Activated naive CD4-positive, alpha-beta T cell treated with anti-CD3 and anti-CD28 coated beads, Interleukin-2, amount 10 ng/mL, durations not matched to agents 7 days and 5 days (primary cell): ENCODE measurements at regions not wholly inside any gene's neighbourhood (a gene's known extent, or its start where the extent isn't known, plus 50 kb on each side); places are given as distances from the start of the nearest gene placed in this dataset.

Experiments used
- CTCF ChIA-PET: fragments of 350-600 bp; sonication (Branson Sonifier 250); formaldehyde crosslinking; loops from one replicate; lab custom pipeline; 2021; ENCODE audit warnings: antibody characterized with exemption; lab: Charles Lee
- DNase-seq: peaks from one replicate; pipeline ENCODE4 v3.0.0-alpha.2; 2020
- H3K27ac Mint-ChIP-seq: one replicate; pipeline ENCODE4 v1.8.0; 2021; ENCODE audit warnings: mild to moderate bottlenecking, moderate library complexity, mixed read lengths
- H3K27me3 Mint-ChIP-seq: one replicate; pipeline ENCODE4 v1.8.0; 2021; ENCODE audit warnings: mild to moderate bottlenecking, mixed read lengths
- H3K36me3 Mint-ChIP-seq: one replicate; pipeline ENCODE4 v1.8.0; 2021; ENCODE audit warnings: mixed read lengths
- H3K4me1 Mint-ChIP-seq: one replicate; pipeline ENCODE4 v1.8.0; 2021; ENCODE audit warnings: mixed read lengths
- H3K4me3 Mint-ChIP-seq: one replicate; pipeline ENCODE4 v1.8.0; 2021; ENCODE audit warnings: mild to moderate bottlenecking, moderate library complexity, mixed read lengths
- H3K9me3 Mint-ChIP-seq: one replicate; pipeline ENCODE4 v1.8.0; 2021; ENCODE audit warnings: mixed read lengths

DNA sequence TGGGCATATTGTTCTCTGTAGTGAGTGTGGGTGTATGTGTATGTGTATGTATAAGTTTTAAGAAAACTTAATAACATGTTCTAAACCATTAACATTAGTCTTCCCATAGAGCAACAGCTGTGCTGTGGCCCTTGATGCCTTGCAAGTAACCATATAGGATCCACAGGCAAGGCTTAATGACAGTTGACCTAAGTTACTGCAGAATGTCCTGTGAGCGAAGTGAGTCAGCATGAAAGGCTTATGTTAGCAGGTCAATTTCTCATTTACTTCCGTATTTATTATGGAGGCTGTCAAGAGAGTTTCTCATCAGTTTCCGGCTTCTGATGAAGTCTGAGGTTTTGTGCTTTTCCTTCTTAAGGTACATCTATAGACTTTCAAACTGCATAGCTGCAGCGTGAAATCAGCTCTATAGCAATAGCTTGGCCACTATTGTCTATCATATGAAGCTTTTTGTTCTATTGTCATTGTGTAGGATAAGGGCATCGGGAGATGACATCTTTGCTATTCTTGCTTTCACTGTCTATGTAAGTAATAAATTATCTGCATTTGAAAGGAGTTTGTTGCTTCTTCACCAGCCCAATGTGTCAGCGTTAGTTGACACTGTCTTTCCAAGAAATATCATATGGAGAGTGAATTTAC lies 1153.4 kb upstream of the AGA start:
- Mint-ChIP-seq H3K36me3 (no peaks in the 10 kb centered on the region), H3K9me3 (peaks cover 7% of the 10 kb centered on the region), H3K27me3 (no peaks in the 10 kb centered on the region), H3K4me3 (no peak overlapping the region), H3K27ac (no peak overlapping the region), H3K4me1 (no peaks in the 10 kb centered on the region)
- CTCF ChIA-PET = no interaction called here
- no peak for DNase-seq

- CTCF ChIA-PET = no interaction called here
- Mint-ChIP-seq H3K27ac (no peak overlapping the region), H3K4me1 (no peaks in the 10 kb centered on the region), H3K9me3 (peaks cover 4% of the 10 kb centered on the region), H3K4me3 (no peak overlapping the region), H3K36me3 (no peaks in the 10 kb centered on the region), H3K27me3 (no peaks in the 10 kb centered on the region)
- DNase-seq = no peak
These were observed 1156.4 kb upstream of the AGA start for GRCh38 chr4:178598672-178599071.

DNA sequence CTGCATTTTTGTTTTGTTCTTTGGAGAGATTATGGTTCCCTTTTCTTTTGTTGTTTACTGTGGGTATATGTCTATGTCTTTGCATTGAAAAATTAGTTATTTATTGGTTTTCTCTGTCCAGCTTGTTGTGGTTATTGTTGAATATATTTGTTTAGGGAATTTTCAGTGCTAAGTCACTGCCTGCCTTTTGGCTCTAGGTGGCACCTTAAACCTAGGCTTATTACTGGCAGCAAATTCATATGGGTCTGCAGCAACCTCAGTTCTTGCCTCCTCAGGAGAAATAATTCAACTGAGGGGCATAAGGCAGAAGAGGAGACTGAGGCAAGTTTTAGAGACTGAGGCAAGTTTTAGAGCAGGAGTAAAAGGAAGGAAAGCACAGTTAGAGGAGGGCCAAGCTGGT lies 1157.3 kb upstream of the AGA start:
- Mint-ChIP-seq H3K4me1 (no peaks in the 10 kb centered on the region), H3K36me3 (no peaks in the 10 kb centered on the region), H3K27me3 (no peaks in the 10 kb centered on the region), H3K9me3 (peaks cover 4% of the 10 kb centered on the region), H3K4me3 (no peak overlapping the region), H3K27ac (no peak overlapping the region)
- no peak for DNase-seq
- CTCF ChIA-PET = no interaction called here

- Mint-ChIP-seq H3K9me3 (no peaks in the 10 kb centered on the region), H3K4me3 (no peak overlapping the region), H3K27ac (no peak overlapping the region), H3K27me3 (no peaks in the 10 kb centered on the region), H3K4me1 (no peaks in the 10 kb centered on the region), H3K36me3 (no peaks in the 10 kb centered on the region)
- CTCF ChIA-PET = no interaction called here
- DNase-seq = no peak
These were observed 1160.6 kb upstream of the AGA start for GRCh38 chr4:178602833-178603232.

GRCh38 chr4:178611062-178611461 lies 1168.8 kb upstream of the AGA start:
- no peaks in the 10 kb centered on the region for H3K9me3 Mint-ChIP-seq
- H3K27me3 Mint-ChIP-seq = no peaks in the 10 kb centered on the region
- no peaks in the 10 kb centered on the region for H3K36me3 Mint-ChIP-seq
- no peak overlapping the region for H3K4me3 Mint-ChIP-seq
- no peaks in the 10 kb centered on the region for H3K4me1 Mint-ChIP-seq
- H3K27ac Mint-ChIP-seq = no peak overlapping the region
- CTCF ChIA-PET = no interaction called here
- no peak for DNase-seq

GRCh38 chr4:178612733-178613132 lies 1170.5 kb upstream of the AGA start:
- DNase-seq = no peak
- Mint-ChIP-seq H3K9me3 (no peaks in the 10 kb centered on the region), H3K36me3 (no peaks in the 10 kb centered on the region), H3K4me3 (no peak overlapping the region), H3K27me3 (no peaks in the 10 kb centered on the region), H3K27ac (no peak overlapping the region), H3K4me1 (no peaks in the 10 kb centered on the region)
- CTCF ChIA-PET = no interaction called here

DNA sequence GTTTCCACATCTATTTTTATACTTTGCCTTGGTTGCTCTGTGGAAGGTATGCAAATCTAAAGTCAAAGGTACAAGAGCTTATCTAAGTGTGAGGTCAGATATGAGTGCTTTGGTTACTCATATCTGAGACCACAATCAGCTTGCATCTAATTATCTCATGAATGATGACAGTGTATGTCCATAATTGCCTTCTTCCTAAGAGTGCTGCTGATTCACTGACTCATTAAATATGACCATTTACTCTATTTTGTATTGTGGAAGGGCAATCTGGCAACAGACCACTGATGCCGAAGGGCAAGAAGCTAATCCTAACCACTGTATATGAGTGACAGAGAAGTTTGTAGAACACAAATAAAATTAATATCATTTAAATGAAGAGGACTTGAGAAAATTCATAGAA lies 1190.2 kb upstream of the AGA start:
- Mint-ChIP-seq H3K36me3 (no peaks in the 10 kb centered on the region), H3K27me3 (no peaks in the 10 kb centered on the region), H3K4me1 (no peaks in the 10 kb centered on the region), H3K27ac (no peak overlapping the region), H3K4me3 (no peak overlapping the region), H3K9me3 (peaks cover 2% of the 10 kb centered on the region)
- CTCF ChIA-PET = interaction anchor here (0.9 kb wide), 1 partner anchor 42 kb away, joined by 3 read pairs; no protein-coding TSS in a partner anchor
- no peak for DNase-seq

DNA sequence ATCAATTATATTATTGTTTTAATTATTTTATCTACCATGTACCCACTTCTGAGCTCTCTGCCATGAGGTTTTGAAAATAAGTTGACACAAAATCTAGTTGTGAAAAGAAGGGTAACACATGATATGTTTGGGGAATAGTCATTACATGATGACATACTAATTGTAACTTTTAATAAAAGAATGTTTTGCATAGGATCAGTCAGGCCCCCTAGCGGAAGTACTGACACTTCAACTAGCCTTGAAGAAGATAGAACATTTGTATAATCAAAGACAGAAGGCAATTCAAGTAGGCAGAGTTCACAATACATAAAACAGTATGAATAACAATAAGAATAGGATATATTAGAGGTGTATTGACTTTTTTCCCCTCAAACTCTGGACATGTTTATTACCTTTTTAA lies 1191.0 kb upstream of the AGA start:
- Mint-ChIP-seq H3K9me3 (peaks cover 7% of the 10 kb centered on the region), H3K36me3 (no peaks in the 10 kb centered on the region), H3K27me3 (no peaks in the 10 kb centered on the region), H3K27ac (no peak overlapping the region), H3K4me3 (no peak overlapping the region), H3K4me1 (no peaks in the 10 kb centered on the region)
- no peak for DNase-seq
- CTCF ChIA-PET = no interaction called here

- no peak overlapping the region for H3K27ac Mint-ChIP-seq
- H3K4me3 Mint-ChIP-seq = no peak overlapping the region
- CTCF ChIA-PET = no interaction called here
These were observed 1222.4 kb upstream of the AGA start for GRCh38 chr4:178664621-178665020.

GRCh38 chr4:178665916-178666315 lies 1223.7 kb upstream of the AGA start:
- H3K27ac Mint-ChIP-seq = no peak overlapping the region
- CTCF ChIA-PET = no interaction called here
- H3K9me3 Mint-ChIP-seq = peaks cover 5% of the 10 kb centered on the region
- no peaks in the 10 kb centered on the region for H3K4me1 Mint-ChIP-seq
- no peaks in the 10 kb centered on the region for H3K27me3 Mint-ChIP-seq
- no peaks in the 10 kb centered on the region for H3K36me3 Mint-ChIP-seq
- no peak for DNase-seq
- H3K4me3 Mint-ChIP-seq = no peak overlapping the region

More at GRCh38 chr4:178664621-178665020, 1222.4 kb upstream of the AGA start:
- no peaks in the 10 kb centered on the region for H3K36me3 Mint-ChIP-seq
- H3K4me1 Mint-ChIP-seq = no peaks in the 10 kb centered on the region
- peaks cover 5% of the 10 kb centered on the region for H3K9me3 Mint-ChIP-seq
- no peak for DNase-seq
- H3K27me3 Mint-ChIP-seq = no peaks in the 10 kb centered on the region

- H3K9me3 Mint-ChIP-seq = peaks cover 2% of the 10 kb centered on the region
- no peaks in the 10 kb centered on the region for H3K27me3 Mint-ChIP-seq
- CTCF ChIA-PET = no interaction called here
- no peak overlapping the region for H3K27ac Mint-ChIP-seq
- DNase-seq = no peak
- H3K4me1 Mint-ChIP-seq = no peaks in the 10 kb centered on the region
- no peaks in the 10 kb centered on the region for H3K36me3 Mint-ChIP-seq
- no peak overlapping the region for H3K4me3 Mint-ChIP-seq
These were observed 1229.5 kb upstream of the AGA start for GRCh38 chr4:178671766-178672165.

- DNase-seq = no peak
- Mint-ChIP-seq H3K4me3 (no peak overlapping the region), H3K27ac (no peak overlapping the region), H3K36me3 (no peaks in the 10 kb centered on the region), H3K4me1 (no peaks in the 10 kb centered on the region), H3K27me3 (no peaks in the 10 kb centered on the region), H3K9me3 (peaks cover 2% of the 10 kb centered on the region)
- CTCF ChIA-PET = no interaction called here
These were observed 1230.3 kb upstream of the AGA start for GRCh38 chr4:178672512-178672911.

DNA sequence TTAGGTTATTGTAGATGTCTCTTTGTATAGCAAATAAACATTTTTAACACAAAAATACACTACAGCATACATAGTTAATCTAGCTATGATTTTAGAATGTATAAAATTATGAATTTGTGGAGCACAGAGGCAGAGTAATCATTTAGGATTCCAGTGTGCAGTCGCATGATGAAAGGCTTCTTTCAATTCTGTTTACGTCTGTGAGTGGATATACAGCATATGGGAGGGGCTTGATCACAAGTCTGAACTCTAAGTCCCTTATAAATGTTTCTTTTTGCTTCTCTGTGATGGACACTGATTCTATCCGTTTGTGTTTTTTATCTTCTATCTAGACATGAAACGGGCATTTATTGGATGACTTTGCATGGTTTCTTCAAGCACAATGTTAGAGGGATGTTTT lies 1239.6 kb upstream of the AGA start:
- peaks cover 3% of the 10 kb centered on the region for H3K9me3 Mint-ChIP-seq
- H3K36me3 Mint-ChIP-seq = no peaks in the 10 kb centered on the region
- H3K4me3 Mint-ChIP-seq = no peak overlapping the region
- CTCF ChIA-PET = no interaction called here
- DNase-seq = no peak
- H3K27me3 Mint-ChIP-seq = no peaks in the 10 kb centered on the region
- H3K27ac Mint-ChIP-seq = no peak overlapping the region
- no peaks in the 10 kb centered on the region for H3K4me1 Mint-ChIP-seq

GRCh38 chr4:178689926-178690325 lies 1247.7 kb upstream of the AGA start:
- CTCF ChIA-PET = no interaction called here
- H3K4me1 Mint-ChIP-seq = no peaks in the 10 kb centered on the region
- no peak overlapping the region for H3K27ac Mint-ChIP-seq
- no peak for DNase-seq
- H3K9me3 Mint-ChIP-seq = peaks cover 4% of the 10 kb centered on the region
- H3K4me3 Mint-ChIP-seq = no peak overlapping the region
- no peaks in the 10 kb centered on the region for H3K27me3 Mint-ChIP-seq
- H3K36me3 Mint-ChIP-seq = no peaks in the 10 kb centered on the region

- H3K27ac Mint-ChIP-seq = no peak overlapping the region
- CTCF ChIA-PET = no interaction called here
These were observed 1251.6 kb upstream of the AGA start for GRCh38 chr4:178693816-178694215.

GRCh38 chr4:178696515-178696914 lies 1254.3 kb upstream of the AGA start:
- Mint-ChIP-seq H3K9me3 (peaks cover 11% of the 10 kb centered on the region), H3K36me3 (no peaks in the 10 kb centered on the region), H3K27ac (no peak overlapping the region), H3K4me1 (no peaks in the 10 kb centered on the region), H3K4me3 (no peak overlapping the region), H3K27me3 (no peaks in the 10 kb centered on the region)
- no peak for DNase-seq
- CTCF ChIA-PET = no interaction called here

More at GRCh38 chr4:178693816-178694215, 1251.6 kb upstream of the AGA start:
- H3K4me3 Mint-ChIP-seq = no peak overlapping the region
- no peak for DNase-seq
- H3K36me3 Mint-ChIP-seq = no peaks in the 10 kb centered on the region
- H3K4me1 Mint-ChIP-seq = no peaks in the 10 kb centered on the region
- H3K9me3 Mint-ChIP-seq = peaks cover 9% of the 10 kb centered on the region
- no peaks in the 10 kb centered on the region for H3K27me3 Mint-ChIP-seq
